ENCODE measurements at regions not wholly inside any gene's neighbourhood (a gene's known extent, or its start where the extent isn't known, plus 50 kb on each side); places are given as distances from the start of the nearest gene placed in this dataset.

DNA sequence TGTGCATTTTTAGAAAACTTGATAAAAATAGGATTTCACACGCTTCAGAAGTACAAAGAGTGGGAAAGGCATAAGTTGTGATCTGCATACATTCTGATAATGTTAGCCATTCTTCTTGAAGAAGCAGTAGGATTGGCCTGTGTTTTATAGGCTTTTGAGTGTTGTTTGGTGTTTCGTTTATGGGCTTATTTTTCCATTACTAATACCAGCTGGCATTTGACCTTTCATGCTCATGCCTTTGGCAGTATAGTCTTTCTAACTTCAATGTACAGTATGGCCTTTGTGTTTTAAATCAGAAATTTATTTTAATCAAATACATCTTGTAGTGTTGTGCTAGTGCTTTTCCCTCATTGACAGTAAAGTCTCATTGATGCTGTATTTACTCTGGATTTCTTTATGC is 51.5 kb upstream of the SLC4A4 start:
- H3K27me3 ChIP-seq: no peaks in the 10 kb centered on the region
- TF ChIP-seq, protein P1, sequence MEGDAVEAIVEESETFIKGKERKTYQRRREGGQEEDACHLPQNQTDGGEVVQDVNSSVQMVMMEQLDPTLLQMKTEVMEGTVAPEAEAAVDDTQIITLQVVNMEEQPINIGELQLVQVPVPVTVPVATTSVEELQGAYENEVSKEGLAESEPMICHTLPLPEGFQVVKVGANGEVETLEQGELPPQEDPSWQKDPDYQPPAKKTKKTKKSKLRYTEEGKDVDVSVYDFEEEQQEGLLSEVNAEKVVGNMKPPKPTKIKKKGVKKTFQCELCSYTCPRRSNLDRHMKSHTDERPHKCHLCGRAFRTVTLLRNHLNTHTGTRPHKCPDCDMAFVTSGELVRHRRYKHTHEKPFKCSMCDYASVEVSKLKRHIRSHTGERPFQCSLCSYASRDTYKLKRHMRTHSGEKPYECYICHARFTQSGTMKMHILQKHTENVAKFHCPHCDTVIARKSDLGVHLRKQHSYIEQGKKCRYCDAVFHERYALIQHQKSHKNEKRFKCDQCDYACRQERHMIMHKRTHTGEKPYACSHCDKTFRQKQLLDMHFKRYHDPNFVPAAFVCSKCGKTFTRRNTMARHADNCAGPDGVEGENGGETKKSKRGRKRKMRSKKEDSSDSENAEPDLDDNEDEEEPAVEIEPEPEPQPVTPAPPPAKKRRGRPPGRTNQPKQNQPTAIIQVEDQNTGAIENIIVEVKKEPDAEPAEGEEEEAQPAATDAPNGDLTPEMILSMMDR (IDR thresholded peaks at IDR 0.05): no peak
- no peak for TF ChIP-seq POLR2A (IDR thresholded peaks at IDR 0.05)
- H3K9me3 ChIP-seq: no peaks in the 10 kb centered on the region
- no peaks in the 10 kb centered on the region for H3K4me1 ChIP-seq
- no peak for DNase-seq
- H3K36me3 ChIP-seq: no peaks in the 10 kb centered on the region
- no peak overlapping the region for H3K4me3 ChIP-seq
- no peak overlapping the region for H3K27ac ChIP-seq
- intact Hi-C loops (cut with DNase I; ENCODE audit: low total_unique reads): no loop called here

DNA sequence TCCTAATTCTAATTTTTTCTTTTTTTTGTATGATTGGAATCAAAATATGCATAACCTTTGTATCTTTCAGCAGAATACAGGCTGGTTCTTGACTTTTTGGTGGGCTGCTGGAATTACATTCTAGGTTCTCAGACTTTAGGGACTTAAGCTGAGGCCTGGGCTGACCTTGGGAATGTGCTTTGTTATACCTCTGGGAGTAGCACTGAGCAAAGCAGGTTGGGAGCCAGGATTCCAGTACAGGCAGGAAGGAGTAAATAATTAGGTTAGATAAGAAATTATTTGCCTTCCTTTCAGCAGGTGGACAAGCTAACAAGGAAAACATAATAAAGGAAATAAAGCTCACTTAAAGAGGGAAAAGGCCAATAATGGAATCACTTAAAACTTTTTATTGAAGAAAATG is 49.9 kb upstream of the SLC4A4 start:
- Histone ChIP-seq H3K9me3 (no peaks in the 10 kb centered on the region), H3K4me1 (no peaks in the 10 kb centered on the region), H3K27ac (no peak overlapping the region), H3K36me3 (no peaks in the 10 kb centered on the region), H3K27me3 (no peaks in the 10 kb centered on the region), H3K4me3 (no peak overlapping the region)
- intact Hi-C loops (cut with DNase I; ENCODE audit: low total_unique reads): no loop called here
- no peak for DNase-seq
- TF ChIP-seq, protein P1 (IDR thresholded peaks at IDR 0.05): no peak
- TF ChIP-seq POLR2A (IDR thresholded peaks at IDR 0.05): no peak
